Upper lobe of left lung (tissue), 4 donors: ENCODE measurements at regions not wholly inside any gene's neighbourhood (a gene's known extent, or its start where the extent isn't known, plus 50 kb on each side); places are given as distances from the start of the nearest gene placed in this dataset.

ENCODE experiments used
- EP300 ChIP-seq, 4 donors: sonication (generic); formaldehyde crosslinking; IDR thresholded peaks; one replicate each; pipeline ENCODE4 v1.5.1; 2017; ENCODE audit warnings: antibody characterized with exemption in 4 of 4, control low read depth in 2 of 4
- POLR2AphosphoS5 ChIP-seq, 2 donors: sonication (generic); formaldehyde crosslinking; IDR thresholded peaks; one replicate each; pipeline ENCODE4 v1.5.1; 2017; ENCODE audit warnings: antibody characterized with exemption in 2 of 2
- TF ChIP-seq, protein P1 (sequence below), 6 experiments: fragments of 450-650 bp in 4 of 6; fragments of 200-600 bp in 2 of 6; sonication (generic) in 2 of 6; IDR thresholded peaks; one replicate each; pipeline ENCODE4 v1.5.1; 2016 to 2019; ENCODE audit warnings: antibody characterized with exemption in 6 of 6

DNA sequence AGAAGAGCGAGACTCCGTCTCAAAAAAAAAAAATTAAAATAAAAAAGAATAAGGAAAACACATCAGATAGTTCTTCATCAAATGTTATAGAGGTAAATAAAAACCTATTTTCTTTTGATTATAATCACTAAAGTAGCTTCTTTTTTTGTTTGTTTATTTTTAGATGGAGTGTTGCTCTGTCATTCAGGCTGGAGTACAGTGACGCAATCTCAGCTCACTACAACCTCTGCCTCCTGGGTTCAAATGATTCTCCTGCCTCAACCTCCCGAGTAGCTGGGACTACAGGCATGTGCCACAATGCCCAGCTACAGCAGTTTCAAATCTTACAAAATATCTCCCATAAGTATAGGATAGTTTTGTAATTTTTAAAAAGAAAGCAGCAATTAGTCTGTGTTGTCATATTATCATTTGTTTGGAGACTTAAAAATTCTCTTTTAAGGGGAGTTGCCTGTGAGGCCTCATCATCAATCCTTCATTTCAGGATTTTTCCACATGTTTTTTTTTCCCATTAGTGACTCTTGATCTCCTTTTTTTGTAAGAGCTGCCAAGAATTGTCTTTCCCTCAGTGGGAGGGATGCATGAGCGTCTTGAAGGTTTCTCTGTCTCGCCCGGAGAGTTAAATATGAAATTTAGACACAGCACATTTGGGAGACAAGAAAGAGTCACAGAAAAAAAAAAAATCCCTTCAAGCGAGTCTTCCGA, 275.9 kb downstream of the CDCA7 start:
- TF ChIP-seq, protein P1, sequence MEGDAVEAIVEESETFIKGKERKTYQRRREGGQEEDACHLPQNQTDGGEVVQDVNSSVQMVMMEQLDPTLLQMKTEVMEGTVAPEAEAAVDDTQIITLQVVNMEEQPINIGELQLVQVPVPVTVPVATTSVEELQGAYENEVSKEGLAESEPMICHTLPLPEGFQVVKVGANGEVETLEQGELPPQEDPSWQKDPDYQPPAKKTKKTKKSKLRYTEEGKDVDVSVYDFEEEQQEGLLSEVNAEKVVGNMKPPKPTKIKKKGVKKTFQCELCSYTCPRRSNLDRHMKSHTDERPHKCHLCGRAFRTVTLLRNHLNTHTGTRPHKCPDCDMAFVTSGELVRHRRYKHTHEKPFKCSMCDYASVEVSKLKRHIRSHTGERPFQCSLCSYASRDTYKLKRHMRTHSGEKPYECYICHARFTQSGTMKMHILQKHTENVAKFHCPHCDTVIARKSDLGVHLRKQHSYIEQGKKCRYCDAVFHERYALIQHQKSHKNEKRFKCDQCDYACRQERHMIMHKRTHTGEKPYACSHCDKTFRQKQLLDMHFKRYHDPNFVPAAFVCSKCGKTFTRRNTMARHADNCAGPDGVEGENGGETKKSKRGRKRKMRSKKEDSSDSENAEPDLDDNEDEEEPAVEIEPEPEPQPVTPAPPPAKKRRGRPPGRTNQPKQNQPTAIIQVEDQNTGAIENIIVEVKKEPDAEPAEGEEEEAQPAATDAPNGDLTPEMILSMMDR (IDR thresholded peaks at IDR 0.05), result no peak
- TF ChIP-seq EP300 (IDR thresholded peaks at IDR 0.05) (no peak), POLR2AphosphoS5 (IDR thresholded peaks at IDR 0.05) (no peak)
